H9 (cell line): ENCODE measurements at regions not wholly inside any gene's neighbourhood (a gene's known extent, or its start where the extent isn't known, plus 50 kb on each side); places are given as distances from the start of the nearest gene placed in this dataset.

Experiments used
- DNase-seq: peaks from one replicate; pipeline ENCODE4 v3.0.0-alpha.2; 2017
- H2AFZ ChIP-seq: one replicate; pipeline ENCODE4 v1.6.1; 2013; ENCODE audit warnings: mild to moderate bottlenecking, low read length, control low read depth, moderate library complexity
- H2AK5ac ChIP-seq: 2 replicates; pipeline ENCODE4 v1.6.1; 2013; ENCODE audit warnings: low read length, control low read depth, mixed read lengths; ENCODE audit not compliant: insufficient read length
- H2BK120ac ChIP-seq: one replicate; pipeline ENCODE4 v1.6.1; 2013; ENCODE audit warnings: low read depth, mild to moderate bottlenecking, low read length, control low read depth, inconsistent platforms; ENCODE audit not compliant: poor library complexity, severe bottlenecking
- H2BK12ac ChIP-seq: 2 replicates; pipeline ENCODE4 v1.6.1; 2013; ENCODE audit warnings: low read length, control low read depth, mixed read lengths, low read depth; ENCODE audit not compliant: insufficient read length
- H2BK15ac ChIP-seq: 2 replicates; pipeline ENCODE4 v1.6.1; 2013; ENCODE audit warnings: low read depth, low read length, control low read depth
- H2BK20ac ChIP-seq: one replicate; pipeline ENCODE4 v1.6.1; 2013; ENCODE audit warnings: low read depth, mild to moderate bottlenecking, low read length, control low read depth, inconsistent platforms; ENCODE audit not compliant: poor library complexity, severe bottlenecking
- H2BK5ac ChIP-seq: 2 replicates; pipeline ENCODE4 v1.6.1; 2013; ENCODE audit warnings: low read length, control low read depth, mixed read lengths; ENCODE audit not compliant: insufficient read length
- H3K14ac ChIP-seq: 2 replicates; pipeline ENCODE4 v1.6.1; 2013; ENCODE audit warnings: low read length, control low read depth; ENCODE audit not compliant: insufficient read depth
- H3K18ac ChIP-seq: 2 replicates; pipeline ENCODE4 v1.6.1; 2013; ENCODE audit warnings: low read depth, mild to moderate bottlenecking, mixed read lengths, low read length, control low read depth; ENCODE audit not compliant: insufficient read length
- H3K23ac ChIP-seq: 2 replicates; pipeline ENCODE4 v1.6.1; 2013; ENCODE audit warnings: low read length, control low read depth, mixed read lengths, low read depth; ENCODE audit not compliant: insufficient read length
- H3K23me2 ChIP-seq: 2 replicates; pipeline ENCODE4 v1.6.1; 2013; ENCODE audit warnings: low read depth, mild to moderate bottlenecking, mixed read lengths, low read length, control low read depth; ENCODE audit not compliant: insufficient read length, poor library complexity, severe bottlenecking
- H3K27ac ChIP-seq: 2 replicates; pipeline ENCODE4 v1.5.1; 2013; ENCODE audit warnings: low read length, control low read depth, mixed read lengths, low read depth; ENCODE audit not compliant: insufficient read length
- H3K27me3 ChIP-seq: 2 replicates; pipeline ENCODE4 v1.6.1; 2013; ENCODE audit warnings: low read length, control low read depth, inconsistent platforms; ENCODE audit not compliant: insufficient read depth
- H3K4ac ChIP-seq: 2 replicates; pipeline ENCODE4 v1.6.1; 2013; ENCODE audit warnings: low read depth, mild to moderate bottlenecking, control low read depth, inconsistent platforms, low read length, moderate library complexity
- H3K4me1 ChIP-seq: 2 replicates; pipeline ENCODE4 v1.6.1; 2013; ENCODE audit warnings: low read length, control low read depth, inconsistent platforms; ENCODE audit not compliant: insufficient read depth
- H3K4me2 ChIP-seq: 2 replicates; pipeline ENCODE4 v1.6.1; 2013; ENCODE audit warnings: low read length, control low read depth, mixed read lengths; ENCODE audit not compliant: insufficient read length, insufficient read depth
- H3K56ac ChIP-seq: 2 replicates; pipeline ENCODE4 v1.6.1; 2013; ENCODE audit warnings: low read depth, mild to moderate bottlenecking, mixed read lengths, low read length, control low read depth; ENCODE audit not compliant: insufficient read length
- H3K79me1 ChIP-seq: 2 replicates; pipeline ENCODE4 v1.6.1; 2013; ENCODE audit warnings: low read depth, mild to moderate bottlenecking, moderate library complexity, low read length, control low read depth, inconsistent platforms; ENCODE audit not compliant: insufficient read depth, poor library complexity, severe bottlenecking
- H3K79me2 ChIP-seq: 2 replicates; pipeline ENCODE4 v1.6.1; 2013; ENCODE audit warnings: low read length, control low read depth, inconsistent platforms; ENCODE audit not compliant: insufficient read depth
- H3K9ac ChIP-seq: 2 replicates; pipeline ENCODE4 v1.6.1; 2013; ENCODE audit warnings: low read length, control low read depth, mixed read lengths; ENCODE audit not compliant: insufficient read length; ENCODE audit errors: extremely low read depth
- H3K9me3 ChIP-seq: one replicate; pipeline ENCODE4 v1.6.1; 2013; ENCODE audit warnings: low read depth, low read length, inconsistent platforms; ENCODE audit not compliant: control insufficient read depth
- H3T11ph ChIP-seq: one replicate; pipeline ENCODE4 v1.6.1; 2013; ENCODE audit warnings: mild to moderate bottlenecking, low read length, control low read depth, inconsistent platforms
- H4K20me1 ChIP-seq: one replicate; pipeline ENCODE4 v1.6.1; 2013; ENCODE audit not compliant: control insufficient read depth, insufficient read length, insufficient read depth
- H4K5ac ChIP-seq: 2 replicates; pipeline ENCODE4 v1.6.1; 2013; ENCODE audit warnings: low read depth, mild to moderate bottlenecking, mixed read lengths, low read length, control low read depth; ENCODE audit not compliant: insufficient read length
- H4K8ac ChIP-seq: replicated peaks from 2 replicates; pipeline ENCODE4 v1.6.1; 2013; ENCODE audit warnings: low read length, control low read depth, mixed read lengths, low read depth; ENCODE audit not compliant: insufficient read length
- H4K91ac ChIP-seq: 2 replicates; pipeline ENCODE4 v1.6.1; 2013; ENCODE audit warnings: low read depth, mild to moderate bottlenecking, moderate library complexity, mixed read lengths, low read length, control low read depth; ENCODE audit not compliant: insufficient read length
- H3K27ac Mint-ChIP-seq, 3 experiments: 2 replicates in 2 of 3; 3 replicates in 1 of 3; pipeline ENCODE4 v1.8.0; 2020 to 2021; ENCODE audit warnings: mixed read lengths in 3 of 3, mild to moderate bottlenecking in 1 of 3, moderate library complexity in 1 of 3
- H3K27me3 Mint-ChIP-seq: 2 replicates; pipeline ENCODE4 v1.8.0; 2021; ENCODE audit warnings: low read depth, mild to moderate bottlenecking, moderate library complexity, mixed read lengths
- H3K36me3 Mint-ChIP-seq, 3 experiments: 2 replicates in 2 of 3; 3 replicates in 1 of 3; pipeline ENCODE4 v1.8.0; 2020 to 2021; ENCODE audit warnings: low read depth in 3 of 3, mixed read lengths in 3 of 3; ENCODE audit not compliant: insufficient read depth in 1 of 3
- H3K4me1 Mint-ChIP-seq, 2 experiments: 2 replicates each; pipeline ENCODE4 v1.8.0; 2020; ENCODE audit warnings: mixed read lengths in 2 of 2
- H3K4me3 Mint-ChIP-seq, 2 experiments: 2 replicates in 1 of 2; 3 replicates in 1 of 2; pipeline ENCODE4 v1.8.0; 2020 to 2021; ENCODE audit warnings: mild to moderate bottlenecking in 2 of 2, mixed read lengths in 2 of 2, moderate library complexity in 1 of 2
- H3K9me3 Mint-ChIP-seq, 2 experiments: 2 replicates in 1 of 2; 3 replicates in 1 of 2; pipeline ENCODE4 v1.8.0; 2020; ENCODE audit warnings: mild to moderate bottlenecking in 2 of 2, mixed read lengths in 2 of 2, moderate library complexity in 1 of 2
- WGBS: extraction: QIAGEN DNeasy Blood & Tissue Kit; methylation state at CpG from one replicate; pipeline ENCODE4 v1.1.7; 2013; ENCODE audit warnings: missing lambda C conversion rate, low lambda C conversion rate, mixed read lengths; ENCODE audit not compliant: insufficient read length; ENCODE audit errors: extremely low coverage; 5-methylcytosine and 5-hydroxymethylcytosine counted together
- TF ChIP-seq, protein P1 (sequence below): fragments of 200-600 bp; sonication (generic); conservative IDR thresholded peaks from 3 replicates; pipeline ENCODE4 v1.8.0; 2021; ENCODE audit warnings: antibody characterized with exemption, mild to moderate bottlenecking

DNA sequence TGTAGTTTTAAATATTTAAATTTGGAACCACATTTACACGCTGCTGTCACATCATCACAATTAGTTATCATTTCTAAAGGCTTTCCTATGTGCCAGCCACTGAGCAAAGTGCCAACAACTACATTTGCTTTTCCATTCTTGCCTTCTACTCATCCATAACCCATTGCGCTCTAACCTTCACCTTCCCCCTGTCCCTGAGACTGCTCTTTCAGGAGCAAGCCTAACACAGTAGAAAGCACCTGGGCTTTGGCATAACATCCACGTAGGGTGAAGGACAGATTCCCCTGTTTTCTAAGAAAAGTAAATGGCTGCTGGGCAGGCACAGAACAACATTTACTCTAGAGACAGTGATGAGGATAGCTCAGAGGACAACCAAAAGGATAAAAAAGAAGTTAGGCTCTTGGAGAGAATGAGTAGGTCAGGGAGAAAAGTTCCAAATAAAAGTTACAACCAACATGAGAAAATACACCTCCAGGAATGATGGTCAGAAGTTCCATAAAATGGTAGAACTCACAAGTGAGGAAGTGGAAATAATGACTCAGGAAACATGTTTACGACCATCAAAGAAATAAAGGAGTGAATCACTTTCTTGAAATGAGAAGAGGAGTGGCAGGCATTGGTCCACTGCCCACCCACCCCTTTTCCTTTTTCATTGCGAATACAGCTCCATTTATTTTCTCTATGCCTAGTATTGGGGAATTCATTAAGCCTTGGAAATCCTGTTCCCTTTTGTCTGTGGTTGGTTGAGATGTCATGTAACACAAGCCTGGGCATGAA, 77.2 kb downstream of the PFDN4 start:
- no peak overlapping the region for H2AFZ ChIP-seq
- H3K27ac ChIP-seq, result no peak overlapping the region
- no peaks in the 10 kb centered on the region for H3K27me3 Mint-ChIP-seq
- H3K23me2 ChIP-seq, result no peaks in the 10 kb centered on the region
- no peaks in the 10 kb centered on the region for H3K9me3 Mint-ChIP-seq
- no peak for DNase-seq
- H3K79me2 ChIP-seq, result no peaks in the 10 kb centered on the region
- no CpG with 5 or more reads among the region's 5 CpGs for WGBS
- no peak overlapping the region for H3K4me3 Mint-ChIP-seq
- no peak overlapping the region for H2BK20ac ChIP-seq
- no peak overlapping the region for H2BK15ac ChIP-seq
- H3K9ac ChIP-seq, result no peak overlapping the region
- H3K23ac ChIP-seq, result no peak overlapping the region
- H3K27me3 ChIP-seq, result no peaks in the 10 kb centered on the region
- H3T11ph ChIP-seq, result no peak overlapping the region
- H3K36me3 Mint-ChIP-seq, result no peaks in the 10 kb centered on the region
- TF ChIP-seq, protein P1, sequence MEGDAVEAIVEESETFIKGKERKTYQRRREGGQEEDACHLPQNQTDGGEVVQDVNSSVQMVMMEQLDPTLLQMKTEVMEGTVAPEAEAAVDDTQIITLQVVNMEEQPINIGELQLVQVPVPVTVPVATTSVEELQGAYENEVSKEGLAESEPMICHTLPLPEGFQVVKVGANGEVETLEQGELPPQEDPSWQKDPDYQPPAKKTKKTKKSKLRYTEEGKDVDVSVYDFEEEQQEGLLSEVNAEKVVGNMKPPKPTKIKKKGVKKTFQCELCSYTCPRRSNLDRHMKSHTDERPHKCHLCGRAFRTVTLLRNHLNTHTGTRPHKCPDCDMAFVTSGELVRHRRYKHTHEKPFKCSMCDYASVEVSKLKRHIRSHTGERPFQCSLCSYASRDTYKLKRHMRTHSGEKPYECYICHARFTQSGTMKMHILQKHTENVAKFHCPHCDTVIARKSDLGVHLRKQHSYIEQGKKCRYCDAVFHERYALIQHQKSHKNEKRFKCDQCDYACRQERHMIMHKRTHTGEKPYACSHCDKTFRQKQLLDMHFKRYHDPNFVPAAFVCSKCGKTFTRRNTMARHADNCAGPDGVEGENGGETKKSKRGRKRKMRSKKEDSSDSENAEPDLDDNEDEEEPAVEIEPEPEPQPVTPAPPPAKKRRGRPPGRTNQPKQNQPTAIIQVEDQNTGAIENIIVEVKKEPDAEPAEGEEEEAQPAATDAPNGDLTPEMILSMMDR, result no peak
- no peak overlapping the region for H3K14ac ChIP-seq
- H3K56ac ChIP-seq, result no peak overlapping the region
- H3K4me1 ChIP-seq, result no peaks in the 10 kb centered on the region
- no peak overlapping the region for H4K5ac ChIP-seq
- H2AK5ac ChIP-seq, result no peak overlapping the region
- no peak overlapping the region for H2BK120ac ChIP-seq
- H4K91ac ChIP-seq, result no peak overlapping the region
- no peak overlapping the region for H4K8ac ChIP-seq
- H3K4ac ChIP-seq, result no peak overlapping the region
- H2BK12ac ChIP-seq, result no peak overlapping the region
- H3K4me1 Mint-ChIP-seq, result peaks cover 10 to 11% of the 10 kb centered on the region in 2 experiments
- no peaks in the 10 kb centered on the region for H4K20me1 ChIP-seq
- H3K9me3 ChIP-seq, result no peaks in the 10 kb centered on the region
- H2BK5ac ChIP-seq, result no peak overlapping the region
- H3K27ac Mint-ChIP-seq, result no peak overlapping the region
- no peak overlapping the region for H3K18ac ChIP-seq
- no peak overlapping the region for H3K4me2 ChIP-seq
- H3K79me1 ChIP-seq, result no peaks in the 10 kb centered on the region
